ENCODE measurements at regions not wholly inside any gene's neighbourhood (a gene's known extent, or its start where the extent isn't known, plus 50 kb on each side); places are given as distances from the start of the nearest gene placed in this dataset.
"Not testable (repeated sequence)": the region's sequence is repeated elsewhere in the genome, so short reads cannot be mapped to it uniquely, and the experiment has no call there.

DNA sequence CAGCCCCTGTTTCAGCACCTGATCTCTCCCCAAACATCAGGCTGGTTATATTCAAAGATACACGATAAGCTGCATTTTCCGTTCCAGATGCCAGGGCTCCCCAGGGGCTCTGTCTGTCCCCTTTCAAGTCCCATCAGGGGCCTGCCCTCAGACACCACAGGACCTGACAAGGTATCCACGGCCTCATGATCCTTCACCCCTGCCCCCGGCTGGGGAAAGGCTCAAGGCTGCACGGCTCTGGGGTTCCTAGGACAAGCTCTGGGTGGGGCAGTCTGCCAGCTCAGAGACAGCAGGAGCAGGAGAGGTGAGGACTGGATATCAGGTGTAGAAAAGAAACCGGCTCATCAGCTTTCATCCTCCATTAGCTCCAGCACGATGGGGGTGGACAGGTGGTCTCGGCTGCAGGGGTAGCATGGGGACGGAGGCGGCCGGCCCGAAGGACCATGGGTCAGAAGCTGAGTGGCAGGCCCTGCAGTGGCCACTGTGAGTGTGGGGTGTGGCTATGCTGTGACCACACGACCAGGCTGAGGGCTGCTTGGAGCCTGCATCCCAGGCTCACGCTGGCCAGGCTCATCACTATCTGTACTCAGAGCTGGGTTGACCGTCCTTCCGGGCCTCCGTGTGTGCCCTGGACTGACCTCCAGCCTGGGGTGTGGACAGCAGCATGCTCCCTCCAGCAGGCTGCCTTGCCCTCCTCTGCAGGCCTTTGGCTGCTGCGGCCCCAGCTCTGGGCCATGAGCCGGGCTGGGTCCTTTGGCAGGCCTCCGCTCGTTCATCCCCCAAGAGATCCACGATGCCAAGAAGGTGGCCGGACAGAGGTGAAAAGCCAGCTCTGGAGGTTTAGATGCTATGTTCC, 386.2 kb downstream of the THBS2 start:
- in situ Hi-C loops (cut with HindIII; ENCODE audit: low sequenced_read_pairs) = no loop called here

DNA sequence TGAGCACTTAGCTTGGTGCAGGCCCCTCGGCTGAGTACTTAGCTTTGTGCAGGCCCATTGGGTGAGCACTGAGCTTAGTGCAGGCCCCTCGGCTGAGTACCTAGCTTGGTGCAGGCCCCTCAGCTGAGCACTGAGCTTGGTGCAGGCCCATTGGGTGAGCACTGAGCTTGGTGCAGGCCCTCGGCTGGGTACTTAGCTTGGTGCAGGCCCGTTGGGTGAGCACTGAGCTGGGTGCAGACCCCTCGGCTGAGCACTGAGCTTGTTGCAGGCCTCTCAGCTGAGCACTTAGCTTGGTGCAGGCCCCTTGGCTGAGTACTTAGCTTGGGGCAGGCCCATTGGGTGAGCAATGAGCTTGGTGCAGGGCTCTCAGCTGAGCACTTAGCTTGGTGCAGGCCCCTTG, 387.1 kb downstream of the THBS2 start:
- in situ Hi-C loops (cut with HindIII; ENCODE audit: low sequenced_read_pairs) = no loop called here

DNA sequence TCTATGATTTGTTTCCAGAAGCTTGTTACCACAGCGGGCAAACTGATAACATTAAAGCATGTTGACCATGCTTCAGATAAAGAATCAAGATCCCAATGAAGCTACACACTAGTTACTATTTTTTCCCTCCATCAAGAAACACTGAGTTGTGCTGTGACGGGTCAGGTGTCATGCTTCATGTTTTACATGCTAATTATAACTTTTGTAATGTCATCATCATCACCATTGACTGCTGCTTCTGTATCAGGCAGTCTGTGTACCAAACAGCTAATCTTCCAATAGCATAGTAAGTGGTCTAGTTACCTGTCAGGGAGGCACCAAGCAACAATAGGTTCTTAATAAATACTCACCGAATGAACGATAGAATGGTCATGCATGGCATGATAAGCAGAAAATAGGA, 388.1 kb downstream of the THBS2 start:
- in situ Hi-C loops (cut with HindIII; ENCODE audit: low sequenced_read_pairs) = no loop called here

DNA sequence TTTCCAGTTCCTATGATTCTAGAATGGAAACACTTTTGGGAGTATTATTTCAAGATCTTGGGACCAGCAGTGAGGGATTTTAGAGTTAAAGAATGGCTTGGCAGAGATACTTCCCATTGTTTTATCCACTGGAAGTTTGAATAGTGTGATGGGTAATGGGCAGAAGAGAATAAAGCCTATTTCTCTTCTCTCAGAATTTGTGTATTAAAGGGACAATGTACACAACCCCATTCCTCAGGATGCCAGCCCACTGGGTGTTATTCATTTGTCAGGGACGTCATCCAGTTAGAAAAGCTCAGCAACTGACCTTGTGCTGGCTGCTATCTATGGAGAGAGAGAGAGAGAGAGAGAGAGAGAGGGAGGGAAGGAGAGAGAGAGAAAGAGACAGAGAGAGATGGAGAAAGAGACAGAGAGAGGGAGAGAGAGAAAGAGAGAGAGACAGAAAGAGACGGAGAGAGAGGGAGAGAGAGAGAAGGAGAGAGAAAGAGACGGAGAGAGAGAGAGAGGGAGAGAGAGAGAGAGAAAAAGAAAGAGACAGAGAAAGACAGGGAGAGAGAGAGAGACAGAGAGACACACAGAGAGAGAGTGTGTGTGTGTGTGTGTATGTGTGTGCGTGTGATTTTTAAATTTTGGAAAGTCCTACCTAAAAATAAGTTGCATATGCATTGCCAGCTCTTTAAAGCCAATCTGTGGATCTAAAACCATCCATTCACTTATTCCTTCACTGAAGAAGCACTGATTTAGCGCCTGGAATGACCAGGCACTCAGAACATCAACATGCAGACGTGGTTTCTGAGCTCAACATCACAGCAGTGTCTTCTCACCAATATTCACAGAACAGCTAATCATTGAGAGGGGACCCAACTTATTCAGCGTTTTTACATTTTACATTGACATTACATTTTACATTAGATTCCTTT, 388.8 kb downstream of the THBS2 start:
- in situ Hi-C loops (cut with HindIII; ENCODE audit: low sequenced_read_pairs) = no loop called here

DNA sequence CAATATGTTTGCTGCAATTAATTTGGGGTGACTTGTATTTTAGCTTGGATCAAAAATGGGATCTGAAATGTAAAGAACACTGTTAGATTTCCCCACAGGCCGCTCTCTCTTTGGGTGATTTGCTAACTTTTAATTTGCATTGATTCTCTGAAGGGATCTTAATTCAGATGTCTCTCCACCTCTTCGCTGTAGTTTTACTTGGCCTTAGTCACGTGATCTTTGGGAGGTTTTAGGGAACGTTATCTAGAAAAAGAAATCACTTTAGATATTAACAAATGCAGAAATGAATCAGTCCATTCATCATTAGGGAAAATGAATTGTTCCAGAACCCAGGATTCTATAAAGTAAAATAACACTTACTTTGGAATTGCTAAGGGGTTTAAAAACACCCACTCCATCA, 390.2 kb downstream of the THBS2 start:
- in situ Hi-C loops (cut with HindIII; ENCODE audit: low sequenced_read_pairs) = no loop called here

DNA sequence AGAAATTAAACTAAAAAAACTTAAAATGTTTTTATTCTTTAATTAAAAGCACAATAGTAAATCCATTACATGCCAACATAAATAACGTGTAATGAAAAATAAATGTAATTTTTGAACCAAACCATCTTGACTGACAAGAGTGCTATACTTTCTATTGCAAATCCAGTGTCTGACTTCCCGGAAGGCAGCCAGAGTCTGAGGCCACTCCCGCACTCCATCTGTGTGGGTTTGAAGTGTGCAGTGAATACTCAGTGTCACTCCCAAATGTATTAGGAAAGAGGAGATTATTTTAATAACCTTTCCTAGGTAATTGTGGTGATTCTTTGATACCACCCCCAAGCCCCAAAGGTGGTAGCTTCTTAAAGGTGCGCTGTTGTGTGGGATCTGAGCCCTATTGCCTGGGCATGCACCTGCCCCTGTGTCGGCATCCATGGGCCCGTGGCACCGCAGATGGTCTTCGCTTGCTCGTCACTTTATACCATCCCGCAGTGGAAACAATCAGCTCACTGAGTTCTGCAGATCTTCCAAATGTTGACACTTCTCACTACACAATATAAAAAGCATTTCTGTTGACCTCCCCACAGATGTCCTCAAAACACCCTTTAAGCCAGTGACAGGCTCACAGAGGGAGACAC, 391.2 kb downstream of the THBS2 start:
- in situ Hi-C loops (cut with HindIII; ENCODE audit: low sequenced_read_pairs) = no loop called here

DNA sequence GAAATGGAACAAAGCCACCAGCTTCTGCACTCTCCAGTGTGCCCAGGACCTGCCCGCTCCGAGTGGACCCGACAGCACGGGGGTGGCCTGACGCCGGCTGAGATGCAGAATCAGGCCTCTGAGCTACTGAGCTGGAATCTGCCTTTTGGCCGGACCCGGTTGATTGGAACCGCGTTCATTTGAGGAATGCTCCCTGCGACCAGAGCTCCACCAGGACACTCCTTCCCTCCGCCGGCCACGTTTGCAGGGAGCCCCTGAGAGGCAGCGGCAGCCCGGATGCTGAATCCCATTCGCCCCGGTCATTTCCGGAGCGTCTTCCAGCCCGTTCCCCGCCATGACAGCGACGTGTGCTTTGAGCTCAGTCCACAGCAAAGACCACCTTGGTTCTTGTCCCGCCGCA, 392.7 kb downstream of the THBS2 start:
- in situ Hi-C loops (cut with HindIII; ENCODE audit: low sequenced_read_pairs) = no loop called here

DNA sequence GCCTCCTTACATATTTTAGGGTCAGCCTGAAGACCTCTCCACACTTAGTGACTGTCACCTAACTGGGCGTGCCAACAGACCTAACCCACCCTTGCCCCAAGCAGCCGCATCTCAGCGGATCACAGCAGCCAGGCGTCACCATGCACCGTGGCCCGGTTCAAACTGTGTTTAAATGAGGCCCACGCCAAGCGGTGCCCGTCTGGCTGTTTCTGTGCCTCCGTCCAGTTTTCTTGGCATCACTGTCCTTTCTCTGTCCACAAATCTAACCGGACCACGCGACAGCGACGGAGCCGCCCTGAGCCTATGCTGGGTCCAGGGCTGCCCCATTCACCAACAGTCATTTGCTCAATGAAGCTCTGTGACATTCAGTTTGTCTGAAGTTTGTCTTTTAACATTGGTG, 393.3 kb downstream of the THBS2 start:
- in situ Hi-C loops (cut with HindIII; ENCODE audit: low sequenced_read_pairs) = no loop called here

DNA sequence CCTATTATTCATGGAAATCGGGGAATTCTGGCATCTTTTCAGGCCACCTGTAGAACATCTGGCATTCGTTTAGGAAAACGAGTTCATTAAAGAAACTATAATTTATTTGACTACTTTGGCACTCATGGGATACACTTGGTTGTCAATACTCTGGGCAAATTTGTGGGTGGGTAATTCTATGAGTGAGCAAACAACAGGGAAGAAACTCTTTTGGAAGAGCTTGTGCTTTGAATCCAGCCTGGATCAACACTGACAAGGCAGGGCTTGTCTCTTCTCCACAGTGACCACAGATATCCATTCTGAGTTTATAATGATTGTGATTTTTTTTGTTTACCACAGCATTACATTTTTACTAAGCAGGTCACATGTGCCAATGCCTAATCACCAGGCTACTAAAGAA, 394.7 kb downstream of the THBS2 start:
- in situ Hi-C loops (cut with HindIII; ENCODE audit: low sequenced_read_pairs) = no loop called here

DNA sequence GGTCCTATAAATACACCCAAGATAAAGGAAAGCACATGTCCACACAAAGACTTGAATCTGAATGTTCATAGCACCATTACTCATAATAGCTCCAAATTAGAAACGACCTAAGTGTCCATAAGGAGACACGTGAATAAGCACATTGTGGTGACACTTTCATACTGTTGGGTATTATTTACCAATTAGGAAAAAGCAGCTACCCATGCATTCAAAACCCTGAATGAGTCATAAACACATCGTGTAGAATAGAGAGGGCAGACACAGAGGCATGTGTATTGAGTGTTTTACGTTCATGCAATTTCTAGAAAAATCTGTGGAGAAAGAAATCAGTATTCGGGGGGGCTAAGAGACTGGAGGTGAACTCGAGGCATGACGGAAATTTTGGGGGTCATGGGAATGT, 396.7 kb downstream of the THBS2 start:
- in situ Hi-C loops (cut with HindIII; ENCODE audit: low sequenced_read_pairs) = no loop called here

DNA sequence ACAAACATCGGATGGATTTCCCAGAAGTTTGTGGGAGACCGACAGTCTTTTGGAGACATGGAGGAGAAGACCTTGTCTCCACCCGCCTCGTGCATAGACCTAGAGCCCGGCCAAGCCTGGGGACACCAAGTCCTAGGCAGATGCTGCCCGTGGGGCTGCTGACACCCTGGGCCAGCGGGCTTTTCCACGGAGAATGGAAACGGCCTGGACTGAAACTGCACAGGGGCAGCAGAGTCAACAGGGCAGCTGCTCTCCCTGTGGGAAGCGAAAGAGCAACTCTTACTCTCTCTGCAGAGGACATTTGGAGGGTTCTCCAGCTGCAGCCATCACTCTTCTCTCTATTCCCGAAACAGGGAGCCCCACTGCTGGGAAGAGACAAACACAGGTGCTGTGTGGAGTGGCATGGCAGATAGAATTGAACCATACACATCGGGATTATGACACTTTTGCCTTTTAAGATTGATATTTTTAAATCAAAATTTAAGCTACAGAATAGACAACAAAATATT, 401.2 kb downstream of the THBS2 start:
- in situ Hi-C loops (cut with HindIII; ENCODE audit: low sequenced_read_pairs) = no loop called here

DNA sequence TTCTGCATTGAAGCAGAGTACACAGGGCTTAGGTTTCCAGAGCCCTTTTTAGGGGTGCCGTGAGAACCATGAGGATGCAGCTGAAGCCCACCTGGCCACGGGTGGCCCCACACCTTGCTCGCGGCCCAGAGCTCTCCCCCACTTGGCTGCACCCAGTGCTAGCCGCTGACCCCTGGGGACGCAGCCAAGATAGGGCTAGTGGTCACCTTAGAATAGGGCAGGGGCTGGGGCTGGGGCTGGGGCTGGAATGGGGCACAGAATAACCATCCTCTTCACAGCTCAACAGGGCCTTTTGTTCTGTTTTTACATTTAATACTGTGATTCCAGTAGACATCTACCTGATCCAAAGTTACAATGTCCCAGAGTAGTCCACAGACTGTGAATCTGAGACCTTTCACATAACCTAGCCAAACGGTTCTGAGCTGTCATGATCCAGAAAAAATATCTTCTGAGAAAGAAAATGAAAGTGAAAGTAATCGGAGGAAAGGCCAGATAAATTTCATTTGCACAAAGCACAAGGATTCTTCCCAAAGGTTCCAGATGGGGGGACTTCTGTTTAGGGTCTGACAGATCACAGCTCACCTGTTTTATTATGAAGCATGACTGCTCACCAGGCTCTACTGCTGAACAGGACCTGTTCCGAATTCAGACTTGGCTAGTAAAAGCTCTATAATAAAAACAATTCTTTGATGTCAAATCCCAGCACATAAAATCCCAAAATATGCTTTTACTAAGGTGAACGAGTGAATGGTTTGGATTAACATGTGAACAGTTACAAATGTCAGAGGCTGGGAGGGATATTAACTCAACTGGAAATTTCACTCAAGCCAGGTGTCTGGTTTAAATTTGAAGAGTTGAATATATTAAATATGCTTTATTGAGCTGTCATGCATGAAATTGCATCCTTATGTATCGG, 401.9 kb downstream of the THBS2 start:
- in situ Hi-C loops (cut with HindIII; ENCODE audit: low sequenced_read_pairs) = no loop called here

DNA sequence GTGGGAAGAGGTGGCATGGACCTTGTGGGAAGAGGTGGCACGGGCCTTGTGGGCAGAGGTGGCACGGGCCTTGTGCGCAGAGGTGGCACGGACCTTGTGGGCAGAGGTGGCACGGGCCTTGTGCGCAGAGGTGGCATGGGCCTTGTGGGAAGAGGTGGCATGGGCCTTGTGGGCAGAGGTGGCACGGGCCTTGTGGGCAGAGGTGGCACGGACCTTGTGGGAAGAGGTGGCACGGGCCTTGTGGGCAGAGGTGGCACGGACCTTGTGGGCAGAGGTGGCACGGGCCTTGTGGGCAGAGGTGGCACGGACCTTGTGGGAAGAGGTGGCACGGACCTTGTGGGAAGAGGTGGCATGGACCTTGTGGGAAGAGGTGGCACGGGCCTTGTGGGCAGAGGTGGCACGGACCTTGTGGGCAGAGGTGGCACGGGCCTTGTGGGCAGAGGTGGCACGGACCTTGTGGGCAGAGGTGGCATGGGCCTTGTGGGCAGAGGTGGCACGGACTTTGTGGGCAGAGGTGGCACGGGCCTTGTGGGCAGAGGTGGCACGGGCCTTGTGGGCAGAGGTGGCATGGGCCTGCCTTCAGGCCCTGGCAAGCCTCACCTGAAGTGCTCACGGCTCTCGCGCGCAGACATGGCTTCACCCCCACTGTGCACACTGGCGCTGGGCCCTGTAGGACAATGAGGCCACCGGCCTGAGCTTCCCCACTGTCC, 403.5 kb downstream of the THBS2 start:
- in situ Hi-C loops (cut with HindIII; ENCODE audit: low sequenced_read_pairs) = not testable (repeated sequence)

DNA sequence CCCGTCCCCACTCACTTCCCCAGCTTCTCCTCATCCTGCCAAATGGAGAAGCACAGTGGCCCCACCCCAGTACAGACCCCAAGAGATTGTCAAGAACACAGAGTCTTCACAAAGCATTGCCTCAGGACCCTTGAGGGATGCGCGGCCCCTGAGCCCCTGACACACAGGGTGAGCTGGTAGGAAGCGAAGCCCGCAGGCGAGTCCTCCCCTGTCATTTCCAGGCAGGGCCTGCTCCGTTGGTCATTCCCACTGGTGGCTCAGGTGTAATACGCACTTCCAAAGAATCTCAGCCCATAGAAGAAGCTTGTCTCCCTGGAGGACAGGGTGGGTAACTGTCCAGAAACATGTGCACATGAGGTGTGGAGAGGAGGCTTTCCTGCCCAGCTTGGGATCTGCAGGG, 404.2 kb downstream of the THBS2 start:
- in situ Hi-C loops (cut with HindIII; ENCODE audit: low sequenced_read_pairs) = loop anchor here (5.0 kb wide), 1 partner anchor 68 kb away; no protein-coding TSS in a partner anchor

DNA sequence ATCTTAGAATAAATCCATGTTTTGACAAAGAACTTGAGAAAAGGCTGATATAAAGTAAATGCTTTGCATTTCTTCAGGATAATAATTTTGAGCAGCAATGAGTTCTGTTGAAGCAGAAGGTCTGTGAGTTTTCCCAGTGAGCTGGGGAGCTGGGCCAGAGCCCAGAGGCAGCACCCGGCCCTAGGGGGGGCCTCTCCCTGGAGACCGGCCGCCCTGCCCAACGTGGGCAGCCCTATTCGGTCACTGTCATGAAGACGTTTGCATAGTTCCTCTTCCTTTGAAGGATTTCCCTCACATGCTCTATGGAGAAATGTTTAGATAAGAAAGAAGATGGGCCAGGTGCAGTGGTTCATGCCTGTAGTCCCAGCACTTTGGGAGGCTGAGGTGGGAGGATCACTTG, 404.8 kb downstream of the THBS2 start:
- in situ Hi-C loops (cut with HindIII; ENCODE audit: low sequenced_read_pairs) = loop anchor here (5.0 kb wide), 1 partner anchor 69 kb away; no protein-coding TSS in a partner anchor

DNA sequence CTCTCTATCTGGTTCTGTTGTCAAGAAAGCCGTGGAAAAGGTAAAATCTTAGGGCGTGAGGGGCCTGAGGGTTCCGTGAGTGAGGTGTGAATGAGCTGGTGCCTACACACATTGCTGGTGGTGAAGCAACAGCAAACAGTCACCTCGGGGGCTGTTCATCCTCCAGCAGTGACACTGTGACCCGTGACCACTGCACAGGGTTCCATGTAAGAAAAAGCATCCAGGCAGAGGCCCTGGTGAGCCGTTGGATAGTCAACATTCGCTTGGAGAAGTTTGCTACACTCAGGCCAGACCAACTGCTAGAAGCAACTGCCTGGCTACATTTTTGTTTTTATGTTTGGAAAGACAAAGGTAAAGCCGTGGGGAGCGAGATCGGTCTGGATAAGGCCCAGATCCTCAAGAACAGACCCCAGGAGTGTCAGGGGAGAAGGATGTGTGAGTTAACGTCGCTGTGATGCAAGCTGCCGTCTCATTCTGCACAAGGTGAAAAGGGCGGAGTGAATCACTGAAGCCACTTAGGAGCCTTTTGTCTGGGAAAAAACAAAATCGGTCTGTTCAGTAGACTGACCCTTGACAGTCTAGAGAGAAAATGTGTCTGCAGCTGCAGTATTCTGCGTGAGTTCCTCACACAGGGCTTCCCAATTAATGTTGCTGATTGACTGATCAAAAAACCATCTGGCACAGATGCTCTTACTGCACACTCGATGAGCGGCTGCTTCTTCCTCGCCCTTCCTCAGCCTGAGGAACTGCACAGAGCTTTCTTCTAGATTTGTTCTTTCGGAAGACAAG, 404.0 kb downstream of the SMOC2 start:
- in situ Hi-C loops (cut with HindIII; ENCODE audit: low sequenced_read_pairs) = loop anchor here (5.0 kb wide), 1 partner anchor 72 kb away; no protein-coding TSS in a partner anchor

DNA sequence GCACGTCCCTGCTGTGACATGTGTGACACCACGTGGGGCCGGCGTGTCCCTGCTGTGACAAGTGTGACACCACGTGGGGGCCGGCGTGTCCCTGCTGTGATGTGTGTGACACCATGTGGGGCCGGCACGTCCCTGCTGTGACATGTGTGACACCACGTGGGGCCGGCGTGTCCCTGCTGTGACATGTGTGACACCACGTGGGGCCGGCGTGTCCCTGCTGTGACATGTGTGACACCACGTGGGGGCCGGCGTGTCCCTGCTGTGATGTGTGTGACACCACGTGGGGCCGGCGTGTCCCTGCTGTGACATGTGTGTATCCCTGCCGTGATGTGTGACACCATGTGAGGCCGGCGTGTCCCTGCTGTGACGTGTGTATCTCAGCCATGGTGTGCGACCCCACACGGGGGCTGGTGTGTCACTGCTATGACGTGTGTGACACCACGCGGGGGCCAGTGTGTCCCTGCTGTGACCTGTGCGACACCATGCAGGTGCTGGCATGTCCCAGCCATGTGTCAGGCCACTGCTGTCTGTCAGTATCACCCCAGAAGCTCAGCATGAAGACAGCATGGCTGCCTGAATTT, 401.7 kb downstream of the SMOC2 start:
- in situ Hi-C loops (cut with HindIII; ENCODE audit: low sequenced_read_pairs) = not testable (repeated sequence)

DNA sequence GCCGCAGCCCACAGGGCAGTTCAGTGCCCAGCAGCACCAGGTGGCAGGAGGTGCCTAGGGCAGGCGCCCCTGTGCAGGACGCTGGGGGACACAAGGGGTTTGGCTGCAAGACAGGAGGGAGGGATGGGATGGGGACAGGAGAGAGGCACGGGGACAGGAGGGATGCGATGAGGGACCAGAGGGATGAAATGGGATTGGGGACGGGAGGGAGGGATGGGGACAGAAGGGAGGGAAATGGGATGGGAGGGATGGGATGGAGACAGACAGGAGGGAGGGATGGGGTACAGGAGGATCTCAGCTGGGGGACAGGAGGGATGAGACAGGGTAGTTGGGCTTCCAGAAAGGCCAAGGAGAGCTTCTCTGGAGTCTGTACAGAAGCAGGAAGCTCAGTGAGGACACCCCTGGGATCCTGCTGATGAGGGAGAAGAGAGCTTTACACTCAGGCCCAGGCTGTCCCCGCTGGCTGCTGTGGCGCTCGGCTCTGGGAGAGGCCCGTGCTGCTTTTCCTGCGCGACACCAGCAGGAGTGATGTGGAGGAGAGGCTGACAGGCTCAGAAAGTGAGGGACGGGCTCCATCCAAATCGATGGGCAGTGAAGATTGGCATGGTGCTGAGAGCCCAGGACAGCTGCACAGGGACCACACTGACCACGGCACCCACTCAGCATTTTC, 400.8 kb downstream of the SMOC2 start:
- in situ Hi-C loops (cut with HindIII; ENCODE audit: low sequenced_read_pairs) = no loop called here
